IMR-90 (cell line): ENCODE measurements at regions not wholly inside any gene's neighbourhood (a gene's known extent, or its start where the extent isn't known, plus 50 kb on each side); places are given as distances from the start of the nearest gene placed in this dataset.

ENCODE experiments used
- ATAC-seq: fragments of 200-7000 bp; cut with Tn5 transposase; 2 replicates; pipeline ENCODE4 v1.9.1; 2020; ENCODE audit warnings: low read depth, mild to moderate bottlenecking, moderate library complexity
- BruUV-seq: library from RNA; stranded (reverse); fragments of 400-500 nt; replicated peaks from 2 replicates; lab custom pipeline; 2021; lab: Mats Ljungman, UMichigan
- CTCF ChIA-PET: fragments of 300-600 bp; formaldehyde crosslinking; extraction: SDS; loops from one replicate; lab custom pipeline; 2021; ENCODE audit warnings: antibody characterized with exemption; lab: Yijun Ruan, JAX
- POLR2A ChIA-PET: fragments of 300-600 bp; sonication (Branson Sonifier 250); formaldehyde crosslinking; loops from one replicate; lab custom pipeline; 2022; ENCODE audit warnings: antibody characterized with exemption; ENCODE audit not compliant: unreplicated experiment; lab: Charles Lee
- DNase-seq: peaks from one replicate; pipeline ENCODE4 v3.0.0; 2013
- H2AFZ ChIP-seq: replicated peaks from 2 replicates; pipeline ENCODE3; 2013; ENCODE audit warnings: low read length, mild to moderate bottlenecking; ENCODE audit not compliant: poor library complexity
- H2AK5ac ChIP-seq: 2 replicates; pipeline ENCODE4 v1.6.1; 2013; ENCODE audit warnings: low read depth, low read length, inconsistent platforms
- H2AK9ac ChIP-seq: replicated peaks from 2 replicates; pipeline ENCODE3; 2013; ENCODE audit warnings: mild to moderate bottlenecking, low read depth, low read length, moderate library complexity; ENCODE audit not compliant: poor library complexity
- H2BK120ac ChIP-seq: 2 replicates; pipeline ENCODE4 v1.6.1; 2013; ENCODE audit warnings: low read depth, low read length, inconsistent platforms
- H2BK15ac ChIP-seq: 3 replicates; pipeline ENCODE4 v1.6.1; 2013; ENCODE audit warnings: low read depth, low read length, inconsistent platforms
- H2BK20ac ChIP-seq: 2 replicates; pipeline ENCODE4 v1.6.1; 2013; ENCODE audit warnings: low read depth, mild to moderate bottlenecking, inconsistent platforms, low read length, moderate library complexity
- H2BK5ac ChIP-seq: 2 replicates; pipeline ENCODE4 v1.6.1; 2013; ENCODE audit warnings: mild to moderate bottlenecking, low read depth, low read length, inconsistent platforms; ENCODE audit not compliant: poor library complexity, severe bottlenecking
- H3K14ac ChIP-seq: replicated peaks from 2 replicates; pipeline ENCODE4 v1.6.1; 2013; ENCODE audit warnings: low read depth, low read length, inconsistent platforms
- H3K18ac ChIP-seq: 2 replicates; pipeline ENCODE4 v1.6.1; 2013; ENCODE audit warnings: low read depth, low read length, control low read depth
- H3K23ac ChIP-seq: 2 replicates; pipeline ENCODE4 v1.6.1; 2013; ENCODE audit warnings: low read depth, low read length, inconsistent platforms
- H3K27ac ChIP-seq: 2 replicates; pipeline ENCODE4 v1.5.1; 2013; ENCODE audit warnings: mild to moderate bottlenecking, control low read depth, low read length; ENCODE audit not compliant: insufficient read depth
- H3K27me3 ChIP-seq: 2 replicates; pipeline ENCODE4 v1.6.1; 2013; ENCODE audit warnings: low read length; ENCODE audit not compliant: control insufficient read depth, insufficient read depth
- H3K36me3 ChIP-seq: 2 replicates; pipeline ENCODE4 v1.6.1; 2013; ENCODE audit warnings: low read length, mixed read lengths; ENCODE audit not compliant: control insufficient read depth, insufficient read depth
- H3K4ac ChIP-seq: 2 replicates; pipeline ENCODE4 v1.6.1; 2013; ENCODE audit warnings: low read depth, low read length, inconsistent platforms
- H3K4me1 ChIP-seq: 2 replicates; pipeline ENCODE4 v1.6.1; 2013; ENCODE audit warnings: low read length, mixed read lengths; ENCODE audit not compliant: control insufficient read depth, insufficient read depth
- H3K4me2 ChIP-seq: 2 replicates; pipeline ENCODE4 v1.6.1; 2013; ENCODE audit warnings: low read depth, mild to moderate bottlenecking, control low read depth, low read length, moderate library complexity
- H3K4me3 ChIP-seq: 2 replicates; pipeline ENCODE4 v1.5.1; 2013; ENCODE audit warnings: low read depth, mild to moderate bottlenecking, control low read depth, low read length, moderate library complexity; ENCODE audit not compliant: insufficient read depth
- H3K56ac ChIP-seq: 2 replicates; pipeline ENCODE4 v1.6.1; 2013; ENCODE audit warnings: low read length, inconsistent platforms; ENCODE audit not compliant: insufficient read depth; ENCODE audit errors: extremely low read depth
- H3K79me1 ChIP-seq, 2 experiments: 2 replicates each; pipeline ENCODE4 v1.6.1; 2013; ENCODE audit warnings: low read length in 2 of 2, inconsistent platforms in 1 of 2, low read depth in 1 of 2
- H3K9ac ChIP-seq: 2 replicates; pipeline ENCODE4 v1.6.1; 2013; ENCODE audit warnings: low read depth, low read length, control low read depth
- H3K9me1 ChIP-seq: 2 replicates; pipeline ENCODE4 v1.6.1; 2013; ENCODE audit warnings: low read length, inconsistent platforms; ENCODE audit not compliant: insufficient read depth
- H3K9me3 ChIP-seq: 2 replicates; pipeline ENCODE4 v1.6.1; 2013; ENCODE audit warnings: low read length; ENCODE audit not compliant: control insufficient read depth, insufficient read depth
- H4K20me1 ChIP-seq: 2 replicates; pipeline ENCODE4 v1.6.1; 2013; ENCODE audit warnings: low read length, inconsistent platforms; ENCODE audit not compliant: insufficient read depth
- H4K5ac ChIP-seq: 2 replicates; pipeline ENCODE4 v1.6.1; 2013; ENCODE audit warnings: mild to moderate bottlenecking, low read depth, low read length, control low read depth
- H4K8ac ChIP-seq, 2 experiments: 2 replicates each; pipeline ENCODE4 v1.6.1; 2013; ENCODE audit warnings: low read depth in 2 of 2, low read length in 2 of 2, control low read depth in 1 of 2, inconsistent platforms in 1 of 2
- H4K91ac ChIP-seq: 2 replicates; pipeline ENCODE4 v1.6.1; 2013; ENCODE audit warnings: low read depth, low read length, inconsistent platforms; ENCODE audit not compliant: insufficient read depth
- BHLHE40 ChIP-seq: fragments of 150-350 bp; IDR thresholded peaks from 2 replicates; pipeline ENCODE4 v1.6.1; 2016; ENCODE audit warnings: mild to moderate bottlenecking, low read depth, low read length
- CEBPB ChIP-seq: IDR thresholded peaks from 2 replicates; pipeline ENCODE4 v1.6.1; 2012; ENCODE audit warnings: low read depth, low read length, improper control_type of control experiment
- CHD1 ChIP-seq: IDR thresholded peaks from 2 replicates; pipeline ENCODE4 v1.6.1; 2012; ENCODE audit warnings: low read depth, low read length, improper control_type of control experiment
- CTCF ChIP-seq: conservative IDR thresholded peaks from 2 replicates; pipeline ENCODE4 v1.5.1; 2012; ENCODE audit warnings: mild to moderate bottlenecking, low read depth, low read length, improper control_type of control experiment
- ELK1 ChIP-seq: fragments of 150-350 bp; IDR thresholded peaks from 2 replicates; pipeline ENCODE4 v1.6.1; 2016; ENCODE audit warnings: low read depth, mild to moderate bottlenecking, low read length, moderate library complexity, borderline replicate concordance
- FOS ChIP-seq: fragments of 150-350 bp; IDR thresholded peaks from 2 replicates; pipeline ENCODE4 v1.6.1; 2016; ENCODE audit warnings: low read depth, low read length
- MAFK ChIP-seq: IDR thresholded peaks from 2 replicates; pipeline ENCODE4 v1.6.1; 2012; ENCODE audit warnings: low read depth, low read length, improper control_type of control experiment
- MAZ ChIP-seq: IDR thresholded peaks from 2 replicates; pipeline ENCODE4 v1.6.1; 2012; ENCODE audit warnings: low read depth, mild to moderate bottlenecking, low read length, improper control_type of control experiment, moderate library complexity, borderline replicate concordance
- MXI1 ChIP-seq: IDR thresholded peaks from 2 replicates; pipeline ENCODE4 v1.6.1; 2012; ENCODE audit warnings: low read depth, mild to moderate bottlenecking, low read length, moderate library complexity, borderline replicate concordance
- NFE2L2 ChIP-seq: fragments of 150-350 bp; IDR thresholded peaks from 2 replicates; pipeline ENCODE4 v1.6.1; 2016; ENCODE audit warnings: low read depth, mild to moderate bottlenecking, low read length
- POLR2A ChIP-seq: IDR thresholded peaks from 2 replicates; pipeline ENCODE4 v1.6.1; 2012; ENCODE audit warnings: mild to moderate bottlenecking, low read depth, low read length
- RAD21 ChIP-seq: IDR thresholded peaks from 2 replicates; pipeline ENCODE4 v1.6.1; 2012; ENCODE audit warnings: low read length, improper control_type of control experiment
- RCOR1 ChIP-seq: IDR thresholded peaks from 2 replicates; pipeline ENCODE4 v1.6.1; 2012; ENCODE audit warnings: mild to moderate bottlenecking, low read length, improper control_type of control experiment; ENCODE audit not compliant: insufficient replicate concordance
- RFX5 ChIP-seq: IDR thresholded peaks from 2 replicates; pipeline ENCODE4 v1.8.0; 2012; ENCODE audit warnings: low read depth, mild to moderate bottlenecking, low read length, moderate library complexity
- SMC3 ChIP-seq: fragments of 150-350 bp; IDR thresholded peaks from 2 replicates; pipeline ENCODE4 v1.6.1; 2016; ENCODE audit warnings: low read depth, mild to moderate bottlenecking, antibody characterized with exemption, low read length, moderate library complexity
- USF2 ChIP-seq: fragments of 150-350 bp; IDR thresholded peaks from 2 replicates; pipeline ENCODE4 v1.6.1; 2017; ENCODE audit warnings: mild to moderate bottlenecking, antibody characterized with exemption, low read length, low read depth
- WGBS, 2 experiments: methylation state at CpG; one replicate each; pipeline versions ENCODE4 v1.1.5 to v1.1.7; 2013; ENCODE audit warnings: missing lambda C conversion rate in 2 of 2; ENCODE audit not compliant: insufficient read length in 1 of 2; ENCODE audit errors: extremely low coverage in 2 of 2; 5-methylcytosine and 5-hydroxymethylcytosine counted together
- dilution Hi-C: fragments of 300-500 bp; cut with HindIII; formaldehyde crosslinking; loops from one replicate; pipeline ENCODE4 v1.14.3; 2018; ENCODE audit warnings: low sequenced_read_pairs; ENCODE audit not compliant: unreplicated experiment
- in situ Hi-C: fragments of 300-500 bp; cut with MboI; formaldehyde crosslinking; loops from 3 replicates; pipeline ENCODE4 v1.14.3; 2019; ENCODE audit warnings: low sequenced_read_pairs, inconsistent platforms, mixed read lengths
- intact Hi-C: fragments of 100-400 bp; cut with micrococcal nuclease; formaldehyde crosslinking; loops from 2 replicates; pipeline ENCODE4 v1.10.0; 2022

GRCh38 chr15:96117270-96117669 is 213.2 kb upstream of the NR2F2 start:
- Histone ChIP-seq H2AK5ac (no peak overlapping the region), H3K4me1 (peaks cover 2% of the 10 kb centered on the region; the same call in 1 of the 2 replicates), H3K18ac (no peak overlapping the region), H3K4me2 (no peak overlapping the region), H3K79me1 (no peaks in the 10 kb centered on the region), H3K23ac (no peak overlapping the region), H3K4me3 (no peak overlapping the region), H3K14ac (no peak overlapping the region), H3K4ac (no peak overlapping the region), H3K9ac (no peak overlapping the region), H4K8ac (no peak overlapping the region), H2BK120ac (no peak overlapping the region), H3K36me3 (no peaks in the 10 kb centered on the region), H3K9me1 (no peaks in the 10 kb centered on the region), H4K20me1 (no peaks in the 10 kb centered on the region), H2AFZ (no peak overlapping the region), H2BK5ac (no peak overlapping the region), H2BK15ac (no peak overlapping the region), H2AK9ac (no peak overlapping the region), H3K9me3 (no peaks in the 10 kb centered on the region), H3K27me3 (no peaks in the 10 kb centered on the region), H3K56ac (no peak overlapping the region), H4K91ac (no peak overlapping the region), H4K5ac (no peak overlapping the region), H2BK20ac (no peak overlapping the region), H3K27ac (no peak overlapping the region)
- POLR2A ChIA-PET: no interaction called here
- in situ Hi-C loops (no loop called here), intact Hi-C loops (no loop called here), dilution Hi-C loops (no loop called here)
- WGBS, 2 experiments: no CpG with 5 or more reads among the region's 4 CpGs
- CTCF ChIA-PET: interaction anchor here (0.6 kb wide), 1 partner anchor 278 kb away, joined by 3 read pairs; no protein-coding TSS in a partner anchor
- no TSS peak for BruUV-seq
- no peak for ATAC-seq
- TF ChIP-seq BHLHE40: no peak
- no peak for TF ChIP-seq MXI1
- no peak for TF ChIP-seq SMC3
- no peak for TF ChIP-seq RCOR1
- TF ChIP-seq USF2: no peak
- TF ChIP-seq NFE2L2: no peak
- TF ChIP-seq MAFK: no peak
- TF ChIP-seq ELK1: no peak
- TF ChIP-seq MAZ: no peak
- TF ChIP-seq CTCF: no peak
- TF ChIP-seq RAD21: no peak
- no peak for TF ChIP-seq CHD1
- TF ChIP-seq RFX5: no peak
- TF ChIP-seq CEBPB: no peak
- TF ChIP-seq POLR2A: no peak
- no peak for TF ChIP-seq FOS
- DNase-seq: no peak
